NCI-H1417 treated with DMSO at 0.1 percent for 48 hours (cell line): ENCODE measurements at regions not wholly inside any gene's neighbourhood (a gene's known extent, or its start where the extent isn't known, plus 50 kb on each side); places are given as distances from the start of the nearest gene placed in this dataset.
"Not testable (repeated sequence)": the region's sequence is repeated elsewhere in the genome, so short reads cannot be mapped to it uniquely, and the experiment has no call there.

Source experiments
- DNase-seq: peaks from one replicate; lab custom pipeline; 2025; lab: John Stamatoyannopoulos, UW

GRCh38 chr5:124963236-124963919, 216.9 kb upstream of the ZNF608 start:
- DNase-seq: no peak

- not testable (repeated sequence) for DNase-seq
Observed at GRCh38 chr5:124966741-124967140, 220.3 kb upstream of the ZNF608 start.

DNA sequence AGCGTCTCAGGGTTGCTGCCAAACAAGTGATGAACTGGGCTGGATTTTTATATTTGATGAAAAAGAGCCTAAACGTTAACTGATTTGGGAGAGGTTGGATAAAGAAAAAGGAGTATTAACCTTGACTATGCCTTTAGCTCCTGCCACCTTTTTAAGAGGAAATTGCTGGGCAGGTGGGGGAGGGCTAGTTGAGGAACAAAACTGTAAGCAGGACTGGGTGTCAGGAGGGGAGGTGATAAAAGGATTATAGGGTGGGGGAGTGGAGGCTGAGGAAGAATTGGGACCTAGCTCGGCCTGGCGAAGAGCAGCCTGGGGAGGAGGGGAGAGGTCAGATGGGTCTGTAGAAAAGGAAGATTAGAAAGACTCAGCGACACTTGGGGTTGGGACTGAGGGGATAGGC, 223.9 kb upstream of the ZNF608 start:
- not testable (repeated sequence) for DNase-seq

GRCh38 chr5:124972703-124973102, 226.3 kb upstream of the ZNF608 start:
- DNase-seq: no peak

- DNase-seq: no peak
Observed at GRCh38 chr5:124973661-124974060, 227.2 kb upstream of the ZNF608 start.

DNA sequence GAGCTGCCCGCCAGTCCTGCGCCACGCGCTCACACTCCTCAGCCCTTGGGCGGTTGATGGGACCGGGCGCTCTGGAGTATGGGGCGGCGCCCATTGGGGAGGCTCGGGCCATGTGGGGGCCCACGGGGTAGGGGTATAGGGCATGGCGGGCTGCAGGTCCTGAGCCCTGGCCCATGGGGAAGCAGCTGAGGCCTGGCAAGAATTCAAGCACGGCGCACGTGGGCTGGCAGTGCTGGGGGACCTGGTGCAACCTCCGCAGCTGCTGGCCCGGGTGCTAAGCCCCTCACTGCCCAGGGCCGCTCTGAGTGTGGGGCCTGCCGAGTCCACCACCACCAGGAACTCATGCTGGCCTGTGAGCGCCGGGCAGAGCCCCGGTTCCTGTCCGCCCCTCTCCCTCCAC, 229.6 kb upstream of the ZNF608 start:
- no peak for DNase-seq

GRCh38 chr5:124979251-124979650, 232.8 kb upstream of the ZNF608 start:
- DNase-seq: no peak

DNA sequence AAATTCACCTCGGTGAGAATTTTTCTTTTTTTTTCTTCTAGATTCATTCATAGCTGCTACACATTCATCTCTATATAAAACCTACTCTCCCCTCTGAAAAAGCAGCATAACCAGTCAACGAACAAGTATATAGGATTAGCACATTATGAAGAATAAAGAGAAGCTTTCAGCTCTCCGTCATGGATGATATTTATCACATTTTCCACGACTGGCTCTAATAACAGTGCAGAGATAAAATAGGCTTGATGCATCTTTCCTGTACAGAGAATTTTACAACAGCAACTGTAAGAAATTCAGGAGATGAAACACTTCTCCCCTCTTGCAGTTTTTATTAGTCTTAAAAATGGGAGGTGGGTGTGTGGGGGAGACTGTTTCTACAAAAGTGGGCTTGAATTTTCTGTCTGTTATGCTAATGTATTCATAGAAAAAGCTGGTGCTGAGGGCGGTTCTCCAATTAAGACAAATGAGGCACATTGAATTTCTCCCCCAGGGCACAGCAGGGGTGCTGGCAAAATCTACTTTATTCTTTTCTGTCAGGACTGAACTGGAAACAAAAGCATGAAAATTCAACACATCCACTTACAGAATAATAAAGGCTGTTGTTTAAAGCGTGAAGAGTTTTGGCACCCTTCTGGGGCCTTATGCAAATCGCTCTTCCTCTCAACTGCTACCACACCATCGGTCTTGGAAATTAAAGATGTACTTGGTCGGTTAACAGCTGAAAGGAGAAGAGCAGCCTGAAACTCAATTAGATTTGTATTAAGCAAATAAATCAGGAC, 233.9 kb upstream of the ZNF608 start:
- DNase-seq: peak; percentile 33

DNA sequence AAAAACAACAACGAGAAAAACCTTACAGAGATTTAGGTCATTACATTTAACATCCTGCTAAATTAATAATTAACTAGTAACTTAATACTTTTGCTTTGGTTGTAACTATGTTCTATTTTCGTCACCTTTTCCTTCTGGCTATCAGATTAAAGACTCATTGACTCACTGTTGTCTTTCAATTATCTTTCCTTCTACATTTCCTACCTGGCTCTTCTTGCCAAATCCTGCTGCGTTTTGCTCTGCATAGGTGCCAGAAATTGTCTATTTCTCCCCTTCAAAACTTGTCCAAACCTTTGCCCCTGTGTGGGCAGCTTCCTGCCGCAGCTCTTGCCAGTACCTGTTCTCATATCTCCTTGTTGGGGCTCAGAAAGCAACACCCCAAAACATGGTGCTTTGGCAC, 235.5 kb upstream of the ZNF608 start:
- DNase-seq: no peak

DNA sequence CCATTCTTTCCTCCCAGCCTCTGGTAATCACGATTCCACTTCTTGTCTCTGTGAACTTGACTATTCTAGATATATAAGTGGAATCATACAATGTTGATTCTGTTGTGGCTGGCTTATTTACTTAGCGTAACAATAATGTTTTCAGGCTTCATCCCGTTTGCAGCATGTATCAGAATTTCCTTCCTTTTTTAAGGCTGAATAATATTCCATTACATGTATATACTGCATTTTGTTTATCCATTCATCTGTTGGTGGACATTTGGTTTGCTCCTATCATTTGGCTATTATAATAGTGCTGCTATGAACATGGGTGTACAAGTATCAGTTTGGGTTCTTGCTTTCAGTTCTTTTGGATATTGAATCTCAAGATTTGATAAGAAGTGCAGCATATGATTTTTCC, 239.7 kb upstream of the ZNF608 start:
- DNase-seq: no peak

DNA sequence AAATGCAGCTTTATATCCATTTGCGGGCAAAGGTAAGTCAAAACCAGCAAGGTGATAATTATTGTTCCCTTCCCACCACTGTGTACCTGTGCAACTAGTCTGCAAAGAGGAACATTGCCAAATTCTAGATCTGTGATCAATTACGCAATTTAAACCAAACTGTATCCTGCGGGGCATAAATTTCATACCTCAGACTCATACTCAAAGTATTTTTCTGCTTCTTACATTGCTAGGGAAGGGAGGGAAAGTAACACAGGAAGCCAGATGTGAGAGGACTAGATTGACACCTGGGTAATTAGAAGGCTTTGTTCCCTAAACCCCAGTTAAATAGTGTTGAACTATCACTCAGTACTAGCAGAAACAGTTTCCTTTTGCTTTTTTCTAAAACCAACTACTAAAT, 240.2 kb upstream of the ZNF608 start:
- no peak for DNase-seq

DNA sequence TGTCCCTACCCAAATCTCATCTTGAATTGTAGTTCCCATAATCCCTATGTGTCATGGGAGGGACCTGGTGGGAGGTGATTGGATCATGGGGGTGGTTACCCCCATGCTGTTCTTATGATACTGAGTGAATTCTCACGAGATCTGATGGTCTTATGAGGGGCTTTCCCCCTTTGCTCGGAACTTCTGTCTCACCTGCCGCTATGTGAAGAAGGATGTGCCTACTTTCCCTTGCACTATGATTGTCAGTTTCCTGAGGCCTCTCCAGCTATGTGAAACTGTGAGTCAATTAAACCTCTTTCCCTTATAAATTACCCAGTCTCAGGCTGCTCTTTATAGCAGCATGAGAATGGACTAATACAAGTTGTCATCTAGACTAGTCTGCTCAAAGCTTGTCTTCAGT, 241.3 kb upstream of the ZNF608 start:
- not testable (repeated sequence) for DNase-seq

- DNase-seq: no peak
Observed at GRCh38 chr5:124990723-124991122, 244.3 kb upstream of the ZNF608 start.

DNA sequence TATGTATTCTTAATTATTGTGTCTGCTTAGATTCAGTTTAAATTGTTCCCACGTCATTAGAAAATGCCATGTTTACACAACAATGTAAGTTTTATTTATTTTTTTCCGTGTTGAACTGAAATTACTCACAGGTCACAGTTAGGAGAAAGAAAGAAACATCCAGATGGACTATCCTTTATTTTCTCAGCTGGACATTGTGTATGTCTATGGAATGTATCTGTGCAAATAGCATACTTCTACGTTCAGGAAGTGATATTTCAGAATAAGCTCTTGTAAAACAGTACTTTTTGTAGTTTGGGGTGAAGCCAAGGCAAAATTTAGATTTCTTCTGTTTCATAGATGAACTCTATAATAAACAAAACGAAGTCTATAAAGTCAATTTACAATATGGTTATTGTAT, 249.0 kb upstream of the ZNF608 start:
- no peak for DNase-seq

- DNase-seq: no peak
Observed at GRCh38 chr5:124996023-124996763, 249.8 kb upstream of the ZNF608 start.

- no peak for DNase-seq
Observed at GRCh38 chr5:124996764-124997077, 250.3 kb upstream of the ZNF608 start.

- DNase-seq: no peak
Observed at GRCh38 chr5:124997186-124997893, 250.9 kb upstream of the ZNF608 start.

GRCh38 chr5:124998520-124998919, 252.1 kb upstream of the ZNF608 start:
- no peak for DNase-seq

DNA sequence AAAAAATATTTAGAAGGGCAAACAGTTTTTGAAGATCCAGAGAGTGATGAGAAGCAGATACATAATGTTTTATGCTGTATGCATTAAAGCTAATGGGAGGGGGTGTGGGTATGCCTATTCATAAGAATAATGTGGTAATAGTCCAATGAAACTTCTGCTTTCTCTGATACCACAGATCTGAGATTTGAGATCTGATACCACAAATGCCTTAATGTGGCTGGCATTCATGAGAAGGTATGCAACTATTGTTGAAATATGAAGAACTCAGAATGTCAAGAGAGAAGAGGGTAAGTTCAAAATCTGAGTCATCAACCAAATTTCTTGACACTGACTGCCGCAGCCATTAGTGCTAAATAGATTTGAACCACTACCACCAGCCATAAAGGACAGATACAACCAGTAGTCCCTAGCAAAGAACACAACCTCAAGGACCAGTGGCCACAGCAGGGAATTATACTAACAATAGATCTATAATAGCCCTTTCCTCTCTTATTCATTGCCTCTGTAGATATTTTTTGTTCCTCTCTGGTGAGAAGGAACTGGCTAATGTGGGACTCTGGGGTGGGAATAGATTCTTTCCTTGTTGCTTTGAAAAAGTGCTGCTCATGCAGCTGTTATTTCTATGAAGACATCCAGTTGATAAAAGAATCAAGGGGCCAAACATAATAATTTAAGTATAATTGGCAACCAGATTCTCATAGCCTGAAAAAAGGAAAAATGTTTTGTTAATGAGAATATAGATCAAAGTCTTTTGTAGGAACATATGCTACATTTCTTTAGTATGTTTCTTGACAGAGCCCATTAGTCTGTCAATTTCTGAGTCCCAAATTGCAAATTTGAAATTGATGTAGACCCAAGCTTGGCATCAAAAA, 256.5 kb upstream of the ZNF608 start:
- DNase-seq: no peak

DNA sequence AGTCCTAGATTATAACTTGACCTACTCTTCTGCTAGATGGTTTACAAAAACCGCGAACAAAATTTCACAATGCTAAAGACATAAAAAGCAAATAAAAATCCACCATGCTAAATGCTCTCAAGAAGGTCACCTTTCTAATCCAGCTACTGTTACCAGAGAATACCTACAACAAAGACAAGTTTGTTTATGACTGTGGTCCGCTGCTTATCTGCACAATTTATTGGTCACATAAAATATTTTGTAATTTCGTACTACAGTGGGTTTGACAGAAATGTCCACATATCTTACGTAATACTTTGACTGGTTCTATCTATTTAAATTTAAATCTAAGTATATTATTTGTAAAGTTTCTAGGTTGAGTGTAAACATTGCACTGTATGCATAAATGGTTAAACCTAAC, 257.6 kb upstream of the ZNF608 start:
- no peak for DNase-seq

GRCh38 chr5:125005266-125005665, 258.8 kb upstream of the ZNF608 start:
- DNase-seq: no peak
